ENCODE measurements at regions not wholly inside any gene's neighbourhood (a gene's known extent, or its start where the extent isn't known, plus 50 kb on each side); places are given as distances from the start of the nearest gene placed in this dataset.
"Not testable (repeated sequence)": the region's sequence is repeated elsewhere in the genome, so short reads cannot be mapped to it uniquely, and the experiment has no call there.

DNA sequence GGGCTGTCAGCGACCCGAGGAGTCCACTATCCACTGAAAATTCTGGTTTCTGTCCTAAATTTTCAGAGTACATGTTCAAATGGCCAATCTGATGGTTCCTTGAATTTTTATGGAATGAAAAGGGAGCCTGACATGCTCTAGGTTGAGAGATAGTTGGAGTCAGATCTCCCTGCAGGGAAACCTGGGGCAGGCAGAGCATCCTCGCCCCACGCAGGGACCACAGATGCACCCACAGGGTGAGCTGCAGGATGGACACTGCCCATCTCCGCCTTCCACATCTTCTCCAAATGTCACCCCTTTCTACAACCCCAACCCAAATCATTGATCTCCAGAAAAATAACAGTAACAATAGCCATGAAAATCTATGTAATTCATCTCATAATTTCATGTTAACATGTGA lies 114.2 kb upstream of the IGLL5 start:
- Mint-ChIP-seq H3K9me3 (no peaks in the 10 kb centered on the region), H3K27ac (peak overlapping the region in 1 of 2 donors; percentile 2), H3K4me3 (no peak overlapping the region), H3K27me3 (peaks cover 6 to 8% of the 10 kb centered on the region in 2 donors), H3K4me1 (peaks cover 6 to 15% (median 8%) of the 10 kb centered on the region in 3 donors), H3K36me3 (no peaks in the 10 kb centered on the region)
- CTCF ChIA-PET, result no interaction called here
- ATAC-seq (replicated peaks in 1 of 4) (no peak), DNase-seq (no peak)
- Histone ChIP-seq H3K36me3 (ENCODE audit: control insufficient read depth in 2 of 2, extremely low read depth in 1 of 2, insufficient read depth in 1 of 2, low read length in 1 of 2) (peaks cover 0 to 2% of the 10 kb centered on the region in 2 donors), H3K27me3 (replicated peaks in 1 of 2; ENCODE audit: control insufficient read depth in 2 of 2, extremely low read depth in 1 of 2, insufficient read depth in 2 of 2, low read length in 1 of 2) (no peaks in the 10 kb centered on the region), H3K4me1 (ENCODE audit: control insufficient read depth in 1 of 2, extremely low read depth in 1 of 2, insufficient read depth in 2 of 2, low read length in 2 of 2) (peaks cover 0 to 53% of the 10 kb centered on the region in 2 experiments), H3K4me3 (ENCODE audit: control insufficient read depth in 1 of 2, extremely low read depth in 1 of 2, low read length in 1 of 2) (no peak overlapping the region), H3K9me3 (no peaks in the 10 kb centered on the region), H3K27ac (ENCODE audit: low read length) (no peak overlapping the region)
- 80% methylated on average over 1 of the region's 5 CpGs for WGBS (ENCODE audit: insufficient coverage)
- POLR2A ChIA-PET, result no interaction called here

DNA sequence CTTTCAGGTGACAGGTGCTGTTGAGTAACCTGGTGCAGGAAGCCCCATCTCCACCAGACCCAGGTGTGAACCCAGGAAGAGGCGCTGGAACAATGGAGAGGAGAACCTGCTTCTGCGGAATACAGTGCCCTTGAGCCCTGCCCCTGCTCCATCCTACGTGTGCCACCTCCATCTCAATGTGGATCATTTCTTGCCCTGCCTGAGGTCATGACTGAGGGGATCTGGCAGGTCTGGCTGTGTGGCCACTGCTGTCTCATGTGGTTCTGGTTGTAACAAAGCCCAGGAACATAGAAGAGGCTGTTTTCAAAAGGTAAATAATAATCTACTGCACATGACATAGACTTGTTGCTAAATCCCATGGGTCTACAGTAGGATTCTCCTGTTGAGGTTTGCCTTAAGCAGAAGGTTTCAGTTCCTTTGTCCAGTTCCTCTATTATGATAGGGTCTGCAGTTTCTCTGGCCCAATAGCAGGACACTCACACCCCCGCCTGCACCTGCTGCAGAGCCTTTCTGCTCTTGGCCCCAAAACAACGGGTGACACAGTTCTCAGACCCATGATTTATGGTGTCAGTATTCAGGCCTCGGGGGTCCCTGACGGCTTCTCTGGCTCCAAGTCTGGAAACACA lies 113.5 kb upstream of the IGLL5 start:
- Mint-ChIP-seq H3K27me3 (peaks cover 2 to 5% of the 10 kb centered on the region in 2 donors), H3K36me3 (no peaks in the 10 kb centered on the region), H3K4me1 (peaks cover 6 to 15% (median 8%) of the 10 kb centered on the region in 3 donors), H3K9me3 (no peaks in the 10 kb centered on the region), H3K4me3 (no peak overlapping the region), H3K27ac (no peak overlapping the region)
- peaks cover 0 to 53% of the 10 kb centered on the region in 2 experiments for H3K4me1 ChIP-seq (ENCODE audit: control insufficient read depth in 1 of 2, extremely low read depth in 1 of 2, insufficient read depth in 2 of 2, low read length in 2 of 2)
- WGBS (ENCODE audit: insufficient coverage), result 81% methylated on average over 7 of the region's 7 CpGs
- ChIA-PET POLR2A (no interaction called here), CTCF (no interaction called here)
- no peak overlapping the region for H3K27ac ChIP-seq (ENCODE audit: low read length)
- no peak overlapping the region for H3K4me3 ChIP-seq (ENCODE audit: control insufficient read depth in 1 of 2, extremely low read depth in 1 of 2, low read length in 1 of 2)
- DNase-seq, result no peak
- peaks cover 0 to 2% of the 10 kb centered on the region in 2 donors for H3K36me3 ChIP-seq (ENCODE audit: control insufficient read depth in 2 of 2, extremely low read depth in 1 of 2, insufficient read depth in 1 of 2, low read length in 1 of 2)
- no peaks in the 10 kb centered on the region for H3K27me3 ChIP-seq (replicated peaks in 1 of 2; ENCODE audit: control insufficient read depth in 2 of 2, extremely low read depth in 1 of 2, insufficient read depth in 2 of 2, low read length in 1 of 2)
- no peaks in the 10 kb centered on the region for H3K9me3 ChIP-seq
- no peak for ATAC-seq (replicated peaks in 1 of 4)

GRCh38 chr22:22774762-22775161 lies 112.9 kb upstream of the IGLL5 start:
- CTCF ChIA-PET, result interaction anchor here in 1 of 2 donors (1.6 kb wide), 1 partner anchor 14 kb away, joined by 5 read pairs; no protein-coding TSS in a partner anchor
- H3K4me1 ChIP-seq (ENCODE audit: control insufficient read depth in 1 of 2, extremely low read depth in 1 of 2, insufficient read depth in 2 of 2, low read length in 2 of 2), result peaks cover 0 to 50% of the 10 kb centered on the region in 2 experiments
- ATAC-seq (replicated peaks in 1 of 4); H3K4me3 Mint-ChIP-seq; H3K4me3 ChIP-seq (ENCODE audit: control insufficient read depth in 1 of 2, extremely low read depth in 1 of 2, low read length in 1 of 2); H3K27ac Mint-ChIP-seq; H3K9me3 ChIP-seq; H3K27me3 ChIP-seq (replicated peaks in 1 of 2; ENCODE audit: control insufficient read depth in 2 of 2, extremely low read depth in 1 of 2, insufficient read depth in 2 of 2, low read length in 1 of 2); H3K27me3 Mint-ChIP-seq; POLR2A ChIA-PET; H3K9me3 Mint-ChIP-seq; DNase-seq; H3K36me3 ChIP-seq (ENCODE audit: control insufficient read depth in 2 of 2, extremely low read depth in 1 of 2, insufficient read depth in 1 of 2, low read length in 1 of 2); H3K36me3 Mint-ChIP-seq; H3K27ac ChIP-seq (ENCODE audit: low read length): not testable (repeated sequence)
- peaks cover 6 to 15% (median 8%) of the 10 kb centered on the region in 3 donors for H3K4me1 Mint-ChIP-seq
- 64% methylated on average over 2 of the region's 3 CpGs for WGBS (ENCODE audit: insufficient coverage)

DNA sequence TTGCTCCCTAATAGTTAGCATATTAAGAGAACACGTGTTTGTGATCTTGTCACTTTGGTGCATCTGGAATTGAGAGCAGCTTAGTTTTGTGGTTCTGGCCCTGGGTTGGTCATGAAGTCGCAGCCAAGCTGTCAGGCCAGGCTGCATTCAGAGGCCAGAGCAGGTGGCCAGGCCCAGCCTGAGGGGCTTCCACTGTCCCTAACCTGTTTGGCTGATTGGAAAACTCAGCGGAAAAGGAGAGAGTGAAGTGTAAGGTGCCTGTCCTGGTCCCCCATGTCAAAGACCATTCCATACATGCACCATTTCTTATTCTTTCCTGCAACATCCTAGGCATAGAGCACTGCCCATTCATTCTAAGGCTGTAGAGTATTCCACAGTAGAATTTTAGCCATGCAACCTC lies 111.5 kb upstream of the IGLL5 start:
- no CpG with 5 or more reads among the region's 3 CpGs for WGBS (ENCODE audit: insufficient coverage)
- H3K27me3 Mint-ChIP-seq, result peaks cover 0 to 5% of the 10 kb centered on the region in 2 donors

DNA sequence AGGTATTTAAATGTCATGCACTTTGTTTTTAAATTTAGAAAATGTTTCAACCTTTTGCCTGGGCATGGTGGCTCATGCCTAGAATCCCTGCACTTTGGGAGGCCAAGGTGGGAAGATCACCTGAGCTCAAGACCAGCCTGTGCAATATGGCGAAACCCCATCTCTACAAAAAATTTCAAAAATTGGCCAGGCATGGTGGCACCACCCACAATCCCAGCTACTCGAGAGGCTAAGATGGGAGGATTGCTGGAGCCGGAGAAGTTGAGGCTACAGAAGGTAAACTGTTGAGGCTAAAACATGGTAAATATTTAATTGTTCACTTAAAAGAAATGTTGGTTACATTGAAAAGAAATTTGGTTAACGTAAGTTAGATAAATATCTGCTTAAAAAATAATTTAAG lies 108.4 kb upstream of the IGLL5 start:
- H3K4me3 Mint-ChIP-seq, result no peak overlapping the region
- peaks cover 0 to 14% of the 10 kb centered on the region in 2 experiments for H3K4me1 ChIP-seq (ENCODE audit: control insufficient read depth in 1 of 2, extremely low read depth in 1 of 2, insufficient read depth in 2 of 2, low read length in 2 of 2)

More for the DNA sequence above, 111.5 kb upstream of the IGLL5 start:
- H3K27me3 ChIP-seq (replicated peaks in 1 of 2; ENCODE audit: control insufficient read depth in 2 of 2, extremely low read depth in 1 of 2, insufficient read depth in 2 of 2, low read length in 1 of 2), result no peaks in the 10 kb centered on the region
- no peak overlapping the region for H3K27ac ChIP-seq (ENCODE audit: low read length)
- ChIA-PET CTCF (interaction anchor here in 1 of 2 donors (1.6 kb wide), 1 partner anchor 12 kb away, joined by 5 read pairs; no protein-coding TSS in a partner anchor), POLR2A (no interaction called here)
- Mint-ChIP-seq H3K27ac (no peak overlapping the region), H3K4me3 (no peak overlapping the region), H3K36me3 (no peaks in the 10 kb centered on the region), H3K9me3 (no peaks in the 10 kb centered on the region), H3K4me1 (peaks cover 4 to 11% (median 6%) of the 10 kb centered on the region in 3 donors)
- no peak for DNase-seq
- no peaks in the 10 kb centered on the region for H3K9me3 ChIP-seq
- H3K4me3 ChIP-seq (ENCODE audit: control insufficient read depth in 1 of 2, extremely low read depth in 1 of 2, low read length in 1 of 2), result no peak overlapping the region
- no peaks in the 10 kb centered on the region for H3K36me3 ChIP-seq (ENCODE audit: control insufficient read depth in 2 of 2, extremely low read depth in 1 of 2, insufficient read depth in 1 of 2, low read length in 1 of 2)
- ATAC-seq (replicated peaks in 1 of 4), result no peak
- peaks cover 0 to 39% of the 10 kb centered on the region in 2 experiments for H3K4me1 ChIP-seq (ENCODE audit: control insufficient read depth in 1 of 2, extremely low read depth in 1 of 2, insufficient read depth in 2 of 2, low read length in 2 of 2)

DNA sequence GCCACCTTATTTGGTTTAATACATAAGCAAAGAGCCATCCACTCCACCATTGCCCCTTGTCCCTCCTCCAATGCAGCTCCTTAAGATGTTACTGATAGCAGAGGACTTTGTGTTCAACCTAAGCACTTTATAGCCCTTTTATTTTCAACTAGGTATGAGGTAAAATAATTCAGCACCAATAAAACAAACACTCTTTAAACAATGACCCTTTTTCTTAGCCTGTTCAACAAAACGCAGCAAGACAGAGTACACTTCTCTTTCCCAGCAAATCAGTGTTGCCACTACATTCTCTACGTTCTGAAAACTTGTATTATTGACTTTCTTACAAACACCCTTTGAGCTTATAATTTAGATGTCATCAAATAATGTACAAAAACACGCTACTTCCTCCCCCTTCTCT lies 104.0 kb upstream of the IGLL5 start:
- Histone ChIP-seq H3K9me3 (no peaks in the 10 kb centered on the region), H3K36me3 (ENCODE audit: control insufficient read depth in 2 of 2, extremely low read depth in 1 of 2, insufficient read depth in 1 of 2, low read length in 1 of 2) (no peaks in the 10 kb centered on the region), H3K27me3 (replicated peaks in 1 of 2; ENCODE audit: control insufficient read depth in 2 of 2, extremely low read depth in 1 of 2, insufficient read depth in 2 of 2, low read length in 1 of 2) (peaks cover 0 to 3% of the 10 kb centered on the region in 2 experiments), H3K4me3 (ENCODE audit: control insufficient read depth in 1 of 2, extremely low read depth in 1 of 2, low read length in 1 of 2) (no peak overlapping the region), H3K27ac (ENCODE audit: low read length) (no peak overlapping the region), H3K4me1 (ENCODE audit: control insufficient read depth in 1 of 2, extremely low read depth in 1 of 2, insufficient read depth in 2 of 2, low read length in 2 of 2) (peaks cover 0 to 21% of the 10 kb centered on the region in 2 experiments)
- peaks cover 0 to 15% (median 14%) of the 10 kb centered on the region in 3 donors for H3K4me1 Mint-ChIP-seq
- no peak overlapping the region for H3K27ac Mint-ChIP-seq
- POLR2A ChIA-PET, result no interaction called here
- no peaks in the 10 kb centered on the region for H3K9me3 Mint-ChIP-seq
- 40% methylated on average over 1 of the region's 3 CpGs for WGBS (ENCODE audit: insufficient coverage)
- H3K27me3 Mint-ChIP-seq, result peaks cover 0 to 5% of the 10 kb centered on the region in 2 donors
- H3K36me3 Mint-ChIP-seq, result no peaks in the 10 kb centered on the region
- ATAC-seq (replicated peaks in 1 of 4) (no peak), DNase-seq (no peak)
- CTCF ChIA-PET, result interaction anchor here in 1 of 2 donors (1.1 to 1.4 kb wide), 2 partner anchors 62 to 100 kb away, joined by 3 to 5 read pairs; no protein-coding TSS in a partner anchor
- no peak overlapping the region for H3K4me3 Mint-ChIP-seq

More for the DNA sequence above, 108.4 kb upstream of the IGLL5 start:
- Mint-ChIP-seq H3K36me3 (no peaks in the 10 kb centered on the region), H3K4me1 (peaks cover 4 to 6% (median 6%) of the 10 kb centered on the region in 3 donors), H3K27me3 (peaks cover 0 to 5% of the 10 kb centered on the region in 2 donors), H3K27ac (no peak overlapping the region), H3K9me3 (no peaks in the 10 kb centered on the region)
- H3K36me3 ChIP-seq (ENCODE audit: control insufficient read depth in 2 of 2, extremely low read depth in 1 of 2, insufficient read depth in 1 of 2, low read length in 1 of 2), result no peaks in the 10 kb centered on the region
- H3K27ac ChIP-seq (ENCODE audit: low read length), result no peak overlapping the region
- no peak for DNase-seq
- H3K4me3 ChIP-seq (ENCODE audit: control insufficient read depth in 1 of 2, extremely low read depth in 1 of 2, low read length in 1 of 2), result no peak overlapping the region
- no peak for ATAC-seq (replicated peaks in 1 of 4)
- no peaks in the 10 kb centered on the region for H3K9me3 ChIP-seq
- WGBS (ENCODE audit: insufficient coverage), result 100% methylated on average over 2 of the region's 4 CpGs
- ChIA-PET CTCF (interaction anchor here in 1 of 2 donors (1.3 kb wide), 1 partner anchor 9 kb away, joined by 8 read pairs; no protein-coding TSS in a partner anchor), POLR2A (interaction anchor here in 1 of 2 donors (0.6 kb wide), 1 partner anchor 10 kb away, joined by 3 read pairs; no protein-coding TSS in a partner anchor)
- peaks cover 0 to 3% of the 10 kb centered on the region in 2 experiments for H3K27me3 ChIP-seq (replicated peaks in 1 of 2; ENCODE audit: control insufficient read depth in 2 of 2, extremely low read depth in 1 of 2, insufficient read depth in 2 of 2, low read length in 1 of 2)
